WERI-Rb-1 (cell line): ENCODE measurements at regions not wholly inside any gene's neighbourhood (a gene's known extent, or its start where the extent isn't known, plus 50 kb on each side); places are given as distances from the start of the nearest gene placed in this dataset.

Experiments used
- DNase-seq: peaks from one replicate; pipeline ENCODE4 v3.0.0-alpha.2; 2020
- H3K27ac ChIP-seq: fragments of 250-450 bp; sonication (Bioruptor Pico); 2 replicates; pipeline ENCODE4 v1.5.1; 2020; ENCODE audit warnings: mild to moderate bottlenecking, moderate library complexity
- H3K27me3 ChIP-seq: fragments of 250-450 bp; sonication (Bioruptor Pico); 2 replicates; pipeline ENCODE4 v1.5.1; 2021; ENCODE audit warnings: mild to moderate bottlenecking, low read depth, moderate library complexity; ENCODE audit not compliant: insufficient read depth, severe bottlenecking
- H3K36me3 ChIP-seq: fragments of 250-450 bp; sonication (Bioruptor Pico); 2 replicates; pipeline ENCODE4 v1.5.1; 2020; ENCODE audit warnings: mild to moderate bottlenecking, moderate library complexity
- H3K4me3 ChIP-seq: 2 replicates; pipeline ENCODE4 v1.5.1; 2011; ENCODE audit warnings: low read depth, mild to moderate bottlenecking, control low read depth, low read length
- H3K9me3 ChIP-seq: fragments of 250-450 bp; sonication (Bioruptor Pico); 2 replicates; pipeline ENCODE4 v1.5.1; 2021; ENCODE audit warnings: mild to moderate bottlenecking, moderate library complexity; ENCODE audit not compliant: severe bottlenecking
- CTCF ChIP-seq: IDR thresholded peaks from 2 replicates; pipeline ENCODE4 v1.5.1; 2011; ENCODE audit warnings: low read depth, mild to moderate bottlenecking, control low read depth, inconsistent platforms, low read length

GRCh38 chr18:38899252-38899651, 1333.7 kb upstream of the CELF4 start:
- DNase-seq = no peak
- Histone ChIP-seq H3K27ac (no peak overlapping the region), H3K4me3 (no peak overlapping the region), H3K27me3 (no peaks in the 10 kb centered on the region), H3K36me3 (no peaks in the 10 kb centered on the region), H3K9me3 (no peaks in the 10 kb centered on the region)
- no peak for TF ChIP-seq CTCF

GRCh38 chr18:38898167-38898566, 1332.6 kb upstream of the CELF4 start:
- TF ChIP-seq CTCF = no peak
- no peaks in the 10 kb centered on the region for H3K27me3 ChIP-seq
- H3K9me3 ChIP-seq = no peaks in the 10 kb centered on the region

GRCh38 chr18:38895560-38895959, 1330.0 kb upstream of the CELF4 start:
- H3K36me3 ChIP-seq = no peaks in the 10 kb centered on the region
- H3K9me3 ChIP-seq = no peaks in the 10 kb centered on the region
- H3K27me3 ChIP-seq = no peaks in the 10 kb centered on the region
- DNase-seq = no peak
- TF ChIP-seq CTCF = no peak
- H3K4me3 ChIP-seq = no peak overlapping the region
- H3K27ac ChIP-seq = no peak overlapping the region

More at GRCh38 chr18:38898167-38898566, 1332.6 kb upstream of the CELF4 start:
- H3K4me3 ChIP-seq = no peak overlapping the region
- DNase-seq = no peak
- no peaks in the 10 kb centered on the region for H3K36me3 ChIP-seq
- no peak overlapping the region for H3K27ac ChIP-seq

GRCh38 chr18:38887671-38888020, 1322.0 kb upstream of the CELF4 start:
- no peak overlapping the region for H3K27ac ChIP-seq
- no peak for TF ChIP-seq CTCF
- no peaks in the 10 kb centered on the region for H3K36me3 ChIP-seq
- H3K4me3 ChIP-seq = no peak overlapping the region
- H3K9me3 ChIP-seq = no peaks in the 10 kb centered on the region
- H3K27me3 ChIP-seq = no peaks in the 10 kb centered on the region
- DNase-seq = no peak

GRCh38 chr18:38886861-38887670, 1321.5 kb upstream of the CELF4 start:
- Histone ChIP-seq H3K27me3 (no peaks in the 10 kb centered on the region), H3K4me3 (no peak overlapping the region), H3K9me3 (no peaks in the 10 kb centered on the region), H3K27ac (no peak overlapping the region), H3K36me3 (no peaks in the 10 kb centered on the region)
- no peak for TF ChIP-seq CTCF
- DNase-seq = no peak

GRCh38 chr18:38886235-38886634, 1320.6 kb upstream of the CELF4 start:
- Histone ChIP-seq H3K9me3 (no peaks in the 10 kb centered on the region), H3K27ac (no peak overlapping the region), H3K36me3 (no peaks in the 10 kb centered on the region), H3K4me3 (no peak overlapping the region), H3K27me3 (no peaks in the 10 kb centered on the region)
- no peak for DNase-seq
- no peak for TF ChIP-seq CTCF
